Loucy (cell line): ENCODE measurements at regions not wholly inside any gene's neighbourhood (a gene's known extent, or its start where the extent isn't known, plus 50 kb on each side); places are given as distances from the start of the nearest gene placed in this dataset.

Experiments
- CTCF ChIP-seq: fragments of 200-600 bp; sonication (generic); conservative IDR thresholded peaks from 2 replicates; pipeline ENCODE4 v1.5.1; 2014; ENCODE audit warnings: mild to moderate bottlenecking, antibody characterized with exemption, low read length
- EZH2phosphoT487 ChIP-seq: fragments of 200-600 bp; IDR thresholded peaks from 2 replicates; pipeline ENCODE4 v1.6.1; 2018; ENCODE audit warnings: antibody characterized with exemption, mild to moderate bottlenecking, moderate library complexity, borderline replicate concordance

- TF ChIP-seq CTCF (no peak), EZH2phosphoT487 (no peak)
These were observed 202.3 kb upstream of the CENPE start for GRCh38 chr4:103400405-103400804.
